ENCODE measurements at regions not wholly inside any gene's neighbourhood (a gene's known extent, or its start where the extent isn't known, plus 50 kb on each side); places are given as distances from the start of the nearest gene placed in this dataset.

GRCh38 chr1:30037251-30038118 is 685.9 kb downstream of the MATN1 start:
- Histone ChIP-seq H3K4me2 (ENCODE audit: low read depth, low read length, poor library complexity, severe bottlenecking) (no peak overlapping the region), H4K20me1 (ENCODE audit: insufficient read depth, low read length, poor library complexity, severe bottlenecking) (no peaks in the 10 kb centered on the region), H2AFZ (ENCODE audit: low read length) (no peak overlapping the region), H3K36me3 (ENCODE audit: insufficient read depth, low read length) (no peaks in the 10 kb centered on the region), H3K9me3 (ENCODE audit: insufficient read depth, low read depth, low read length) (peaks cover 7% of the 10 kb centered on the region; the same call in 1 of the 2 replicates), H3K9me2 (replicated peaks; ENCODE audit: low read depth, low read length) (no peaks in the 10 kb centered on the region), H3K4me1 (ENCODE audit: insufficient read depth, low read length, poor library complexity, severe bottlenecking) (no peaks in the 10 kb centered on the region), H3K9ac (ENCODE audit: low read depth, low read length, poor library complexity, severe bottlenecking) (no peak overlapping the region), H3K27me3 (ENCODE audit: insufficient read depth, low read length, poor library complexity, severe bottlenecking) (no peaks in the 10 kb centered on the region), H3F3A (ENCODE audit: low read depth) (no peaks in the 10 kb centered on the region), H3K79me2 (ENCODE audit: insufficient read depth, low read length) (no peaks in the 10 kb centered on the region), H3K4me3 (ENCODE audit: low read length, poor library complexity, severe bottlenecking) (no peak overlapping the region)
- no peak for TF ChIP-seq CTCF (conservative IDR thresholded peaks at IDR 0.05; ENCODE audit: low read length)
- no peak for TF ChIP-seq EZH2phosphoT487 (IDR thresholded peaks at IDR 0.05; ENCODE audit: borderline replicate concordance)

- Histone ChIP-seq H3K79me2 (ENCODE audit: insufficient read depth, low read length) (no peaks in the 10 kb centered on the region), H3F3A (ENCODE audit: low read depth) (no peaks in the 10 kb centered on the region)
Observed at GRCh38 chr1:30036666-30037065, 686.7 kb downstream of the MATN1 start.

GRCh38 chr1:30036229-30036547 is 687.2 kb downstream of the MATN1 start:
- Histone ChIP-seq H3K9me3 (ENCODE audit: insufficient read depth, low read depth, low read length) (peaks cover 3% of the 10 kb centered on the region; the same call in 1 of the 2 replicates), H2AFZ (ENCODE audit: low read length) (no peak overlapping the region), H3K9me2 (replicated peaks; ENCODE audit: low read depth, low read length) (no peaks in the 10 kb centered on the region), H4K20me1 (ENCODE audit: insufficient read depth, low read length, poor library complexity, severe bottlenecking) (no peaks in the 10 kb centered on the region), H3F3A (ENCODE audit: low read depth) (no peaks in the 10 kb centered on the region), H3K9ac (ENCODE audit: low read depth, low read length, poor library complexity, severe bottlenecking) (no peak overlapping the region), H3K79me2 (ENCODE audit: insufficient read depth, low read length) (no peaks in the 10 kb centered on the region), H3K27me3 (ENCODE audit: insufficient read depth, low read length, poor library complexity, severe bottlenecking) (no peaks in the 10 kb centered on the region), H3K4me1 (ENCODE audit: insufficient read depth, low read length, poor library complexity, severe bottlenecking) (no peaks in the 10 kb centered on the region), H3K4me2 (ENCODE audit: low read depth, low read length, poor library complexity, severe bottlenecking) (no peak overlapping the region), H3K36me3 (ENCODE audit: insufficient read depth, low read length) (no peaks in the 10 kb centered on the region), H3K4me3 (ENCODE audit: low read length, poor library complexity, severe bottlenecking) (no peak overlapping the region)
- TF ChIP-seq CTCF (conservative IDR thresholded peaks at IDR 0.05; ENCODE audit: low read length): no peak
- TF ChIP-seq EZH2phosphoT487 (IDR thresholded peaks at IDR 0.05; ENCODE audit: borderline replicate concordance): no peak

More at GRCh38 chr1:30036666-30037065, 686.7 kb downstream of the MATN1 start:
- H3K4me1 ChIP-seq (ENCODE audit: insufficient read depth, low read length, poor library complexity, severe bottlenecking): no peaks in the 10 kb centered on the region
- no peaks in the 10 kb centered on the region for H3K27me3 ChIP-seq (ENCODE audit: insufficient read depth, low read length, poor library complexity, severe bottlenecking)
- no peaks in the 10 kb centered on the region for H3K36me3 ChIP-seq (ENCODE audit: insufficient read depth, low read length)
- no peaks in the 10 kb centered on the region for H4K20me1 ChIP-seq (ENCODE audit: insufficient read depth, low read length, poor library complexity, severe bottlenecking)
- H3K4me2 ChIP-seq (ENCODE audit: low read depth, low read length, poor library complexity, severe bottlenecking): no peak overlapping the region
- no peak overlapping the region for H3K9ac ChIP-seq (ENCODE audit: low read depth, low read length, poor library complexity, severe bottlenecking)
- H3K9me3 ChIP-seq (ENCODE audit: insufficient read depth, low read depth, low read length): peaks cover 3% of the 10 kb centered on the region; the same call in 1 of the 2 replicates
- H2AFZ ChIP-seq (ENCODE audit: low read length): no peak overlapping the region
- no peak for TF ChIP-seq EZH2phosphoT487 (IDR thresholded peaks at IDR 0.05; ENCODE audit: borderline replicate concordance)
- no peak overlapping the region for H3K4me3 ChIP-seq (ENCODE audit: low read length, poor library complexity, severe bottlenecking)
- no peaks in the 10 kb centered on the region for H3K9me2 ChIP-seq (replicated peaks; ENCODE audit: low read depth, low read length)
